HepG2 (cell line): ENCODE measurements at regions not wholly inside any gene's neighbourhood (a gene's known extent, or its start where the extent isn't known, plus 50 kb on each side); places are given as distances from the start of the nearest gene placed in this dataset.

ENCODE experiments used
- ATAC-seq: fragments of 200-7000 bp; cut with Tn5 transposase; 3 replicates; pipeline ENCODE4 v1.9.1; 2020; ENCODE audit warnings: mild to moderate bottlenecking, moderate library complexity
- BruUV-seq: library from RNA; stranded (reverse); fragments of 400-500 nt; replicated peaks from 2 replicates; lab custom pipeline; 2021; lab: Mats Ljungman, UMichigan
- CTCF ChIA-PET: fragments of 300-600 bp; formaldehyde crosslinking; extraction: SDS; loops from one replicate; lab custom pipeline; 2021; ENCODE audit warnings: low total read pairs, inconsistent platforms, low intra/inter-chr PET ratio; lab: Yijun Ruan, JAX
- POLR2A ChIA-PET: fragments of 350-600 bp; sonication (Branson Sonifier 250); formaldehyde crosslinking; loops from one replicate; lab custom pipeline; 2020; ENCODE audit warnings: antibody characterized with exemption, inconsistent platforms; lab: Yijun Ruan, JAX
- DNase-seq: peaks from one replicate; pipeline ENCODE4 v3.0.0-alpha.2; 2015; ENCODE audit warnings: low spot score
- FAIRE-seq: peaks from 3 replicates; lab custom pipeline; 2011; peaks lifted over from hg19 to GRCh38; lab: Jason Lieb, UNC
- H2AFZ ChIP-seq: one replicate; pipeline ENCODE4 v1.6.1; 2011; ENCODE audit warnings: low read length, inconsistent platforms
- H3K27ac ChIP-seq: fragments of 300-600 bp; 3 replicates; pipeline ENCODE4 v1.8.0; 2011; ENCODE audit warnings: mixed run types, mild to moderate bottlenecking, mixed read lengths, low read length, inconsistent platforms; ENCODE audit not compliant: insufficient read depth; ENCODE audit errors: extremely low read length
- H3K27me3 ChIP-seq, 2 experiments: fragments of 200-600 bp in 1 of 2; 2 replicates in 1 of 2; 3 replicates in 1 of 2; pipeline versions ENCODE4 v1.6.0 to v1.8.0; 2011; ENCODE audit warnings: low read length in 2 of 2, mild to moderate bottlenecking in 2 of 2, moderate library complexity in 2 of 2, inconsistent platforms in 1 of 2; ENCODE audit not compliant: insufficient read depth in 2 of 2, control insufficient read depth in 1 of 2
- H3K36me3 ChIP-seq, 2 experiments: fragments of 200-600 bp in 1 of 2; replicated peaks in 1 of 2; 2 replicates in 1 of 2; 3 replicates in 1 of 2; pipeline versions ENCODE4 v1.5.1 to v1.8.0; 2011; ENCODE audit warnings: low read length in 2 of 2, inconsistent platforms in 1 of 2; ENCODE audit not compliant: insufficient read depth in 2 of 2, control insufficient read depth in 1 of 2
- H3K4me1 ChIP-seq: 2 replicates; pipeline ENCODE4 v1.5.1; 2012; ENCODE audit warnings: low read length, inconsistent platforms; ENCODE audit not compliant: insufficient read depth
- H3K4me2 ChIP-seq: 2 replicates; pipeline ENCODE4 v1.6.0; 2011; ENCODE audit warnings: low read depth, low read length, inconsistent platforms
- H3K4me3 ChIP-seq, 3 experiments: fragments of 200-600 bp in 1 of 3; sonication (generic), shearing (Covaris generic) in 1 of 3; replicated peaks in 1 of 3; 2 replicates each; pipeline ENCODE4 v1.5.1; 2011 to 2016; ENCODE audit warnings: low read length in 3 of 3, inconsistent platforms in 2 of 3, low read depth in 2 of 3, mild to moderate bottlenecking in 2 of 3, control low read depth in 1 of 3, mixed read lengths in 1 of 3; ENCODE audit not compliant: insufficient read depth in 1 of 3
- H3K79me2 ChIP-seq: one replicate; pipeline ENCODE4 v1.6.1; 2011; ENCODE audit warnings: low read length, inconsistent platforms; ENCODE audit not compliant: insufficient read depth
- H3K9ac ChIP-seq: 2 replicates; pipeline ENCODE4 v1.6.0; 2011; ENCODE audit warnings: mild to moderate bottlenecking, low read depth, low read length, inconsistent platforms; ENCODE audit not compliant: insufficient read depth
- H3K9me3 ChIP-seq: 2 replicates; pipeline ENCODE4 v1.5.1; 2012; ENCODE audit warnings: mild to moderate bottlenecking, low read length
- H4K20me1 ChIP-seq: 2 replicates; pipeline ENCODE4 v1.6.0; 2011; ENCODE audit warnings: inconsistent platforms, mild to moderate bottlenecking, low read length, moderate library complexity; ENCODE audit not compliant: insufficient read depth
- NPAS2 ChIP-seq: sonication (generic); formaldehyde crosslinking; IDR thresholded peaks from 2 replicates; pipeline ENCODE4 v1.8.0; 2022; ENCODE audit warnings: mild to moderate bottlenecking, missing genetic modification reagents, borderline replicate concordance
- PREB ChIP-seq: sonication (generic); formaldehyde crosslinking; IDR thresholded peaks from 2 replicates; pipeline ENCODE4 v1.4.0; 2020; ENCODE audit warnings: missing genetic modification reagents
- RBFOX2 ChIP-seq: fragments of 200-400 bp; formaldehyde crosslinking; IDR thresholded peaks from 2 replicates; pipeline ENCODE4 v1.6.1; 2017; ENCODE audit warnings: low read depth, mild to moderate bottlenecking, low read length
- RFX1 ChIP-seq: fragments of 450-650 bp; IDR thresholded peaks from 2 replicates; pipeline ENCODE4 v1.6.1; 2017
- TGIF2 ChIP-seq: IDR thresholded peaks from 2 replicates; pipeline ENCODE4 v1.6.1; 2016; ENCODE audit warnings: control low read depth, missing compliant biosample characterization
- ZBTB42 ChIP-seq: sonication (generic); formaldehyde crosslinking; IDR thresholded peaks from 2 replicates; pipeline ENCODE4 v1.5.0; 2020; ENCODE audit warnings: mild to moderate bottlenecking, missing genetic modification reagents
- ZFAT ChIP-seq: sonication (generic); formaldehyde crosslinking; conservative IDR thresholded peaks from 2 replicates; pipeline ENCODE4 v1.8.1; 2023; ENCODE audit warnings: missing genetic modification reagents, inconsistent platforms
- ZFP41 ChIP-seq: sonication (generic); formaldehyde crosslinking; IDR thresholded peaks from 2 replicates; pipeline ENCODE4 v1.4.0; 2020; ENCODE audit warnings: mild to moderate bottlenecking, missing genetic modification reagents, borderline replicate concordance
- ZHX2 ChIP-seq, 2 experiments: sonication (generic) in 1 of 2; formaldehyde crosslinking in 1 of 2; IDR thresholded peaks; 2 replicates each; pipeline versions ENCODE4 v1.6.1 to v1.9.0; 2014 to 2022; ENCODE audit warnings: antibody characterized with exemption in 1 of 2, borderline replicate concordance in 1 of 2, inconsistent platforms in 1 of 2, low read depth in 1 of 2, missing genetic modification reagents in 1 of 2
- ZNF530 ChIP-seq: sonication (generic); formaldehyde crosslinking; IDR thresholded peaks from 2 replicates; pipeline ENCODE4 v1.5.0; 2020; ENCODE audit warnings: low read depth, mild to moderate bottlenecking, missing genetic modification reagents
- ZNF557 ChIP-seq: sonication (generic); formaldehyde crosslinking; IDR thresholded peaks from 2 replicates; pipeline ENCODE4 v1.4.0; 2020; ENCODE audit warnings: missing genetic modification reagents
- ZNF652 ChIP-seq: IDR thresholded peaks from 2 replicates; pipeline ENCODE4 v1.6.1; 2016; ENCODE audit warnings: low read depth, borderline replicate concordance
- ZSCAN29 ChIP-seq: sonication (generic); formaldehyde crosslinking; conservative IDR thresholded peaks from 2 replicates; pipeline ENCODE4 v1.4.0; 2020; ENCODE audit warnings: mild to moderate bottlenecking, missing genetic modification reagents
- WGBS: methylation state at CpG from one replicate; pipeline ENCODE4 v1.1.6; 2017; ENCODE audit warnings: low lambda C conversion rate; 5-methylcytosine and 5-hydroxymethylcytosine counted together
- in situ Hi-C: cut with HindIII; loops from 2 replicates; pipeline ENCODE4 v1.10.0; 2017; ENCODE audit warnings: low pct_unique_long_range_greater_than_20kb; ENCODE audit not compliant: extremely low pct_ligation_motif_present
- intact Hi-C: fragments of 100-400 bp; cut with micrococcal nuclease; formaldehyde crosslinking; loops from one replicate; pipeline ENCODE4 v1.10.0; 2022; ENCODE audit not compliant: unreplicated experiment
- TF ChIP-seq, protein P1 (sequence below): sonication (generic); formaldehyde crosslinking; IDR thresholded peaks from 2 replicates; pipeline ENCODE4 v1.9.0; 2022; ENCODE audit warnings: missing genetic modification reagents, mild to moderate bottlenecking, borderline replicate concordance
- TF ChIP-seq, protein P2 (sequence below): sonication (generic); formaldehyde crosslinking; IDR thresholded peaks from 2 replicates; pipeline ENCODE4 v1.4.0; 2020; ENCODE audit warnings: missing genetic modification reagents

DNA sequence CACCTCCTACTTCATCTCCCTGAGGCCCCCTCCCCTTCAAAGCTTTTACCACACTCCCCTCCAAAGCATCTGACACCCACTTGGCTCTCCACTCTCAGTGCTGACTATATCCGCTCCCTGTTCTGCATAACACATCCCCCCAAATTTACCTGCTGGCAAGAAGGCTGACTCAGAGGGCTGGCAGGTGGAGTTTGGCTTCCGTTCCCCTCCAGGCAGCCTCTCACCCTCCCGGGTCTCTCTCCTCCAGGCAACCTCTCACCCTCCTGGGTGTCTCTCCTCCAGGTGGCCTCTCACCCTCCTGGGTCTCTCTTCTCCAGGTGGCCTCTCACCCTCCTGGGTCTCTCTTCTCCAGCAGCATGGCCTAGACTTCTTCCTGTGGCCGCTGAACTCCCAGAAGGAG, 562.1 kb downstream of the NPHP4 start:
- FAIRE-seq = no peak
- DNase-seq = no peak
- ChIA-PET POLR2A (no interaction called here), CTCF (no interaction called here)
- Histone ChIP-seq H3K9ac (no peak overlapping the region), H3K9me3 (no peaks in the 10 kb centered on the region), H3K36me3 (no peaks in the 10 kb centered on the region), H3K4me2 (no peak overlapping the region), H3K79me2 (no peaks in the 10 kb centered on the region), H2AFZ (no peak overlapping the region), H4K20me1 (no peaks in the 10 kb centered on the region), H3K27ac (no peak overlapping the region), H3K4me3 (no peak overlapping the region), H3K4me1 (peaks cover 10% of the 10 kb centered on the region), H3K27me3 (peaks cover 5 to 82% of the 10 kb centered on the region in 2 experiments; a peak in 4 of 5 replicates)
- BruUV-seq = no TSS peak
- 14% methylated on average over 4 of the region's 4 CpGs for WGBS
- intact Hi-C loops = no loop called here
- in situ Hi-C loops = no loop called here
- ATAC-seq = no peak
- TF ChIP-seq, protein P1, sequence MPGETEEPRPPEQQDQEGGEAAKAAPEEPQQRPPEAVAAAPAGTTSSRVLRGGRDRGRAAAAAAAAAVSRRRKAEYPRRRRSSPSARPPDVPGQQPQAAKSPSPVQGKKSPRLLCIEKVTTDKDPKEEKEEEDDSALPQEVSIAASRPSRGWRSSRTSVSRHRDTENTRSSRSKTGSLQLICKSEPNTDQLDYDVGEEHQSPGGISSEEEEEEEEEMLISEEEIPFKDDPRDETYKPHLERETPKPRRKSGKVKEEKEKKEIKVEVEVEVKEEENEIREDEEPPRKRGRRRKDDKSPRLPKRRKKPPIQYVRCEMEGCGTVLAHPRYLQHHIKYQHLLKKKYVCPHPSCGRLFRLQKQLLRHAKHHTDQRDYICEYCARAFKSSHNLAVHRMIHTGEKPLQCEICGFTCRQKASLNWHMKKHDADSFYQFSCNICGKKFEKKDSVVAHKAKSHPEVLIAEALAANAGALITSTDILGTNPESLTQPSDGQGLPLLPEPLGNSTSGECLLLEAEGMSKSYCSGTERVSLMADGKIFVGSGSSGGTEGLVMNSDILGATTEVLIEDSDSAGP (CRISPR knock-in tag) = no peak
- TF ChIP-seq RFX1 (no peak), TGIF2 (CRISPR knock-in tag) (no peak), ZNF652 (CRISPR knock-in tag) (no peak), RBFOX2 (no peak), ZFAT (CRISPR knock-in tag) (no peak), ZSCAN29 (CRISPR knock-in tag) (no peak), ZHX2 (IDR thresholded peaks at IDR 0.05; ENCODE audit: low read depth) (no peak), ZHX2 (CRISPR knock-in tag; IDR thresholded peaks at IDR 0.05; ENCODE audit: borderline replicate concordance) (no peak), ZNF530 (no peak), ZBTB42 (CRISPR knock-in tag) (no peak), NPAS2 (no peak), ZNF557 (no peak), PREB (CRISPR knock-in tag) (no peak), ZFP41 (CRISPR knock-in tag) (no peak)
- TF ChIP-seq, protein P2, sequence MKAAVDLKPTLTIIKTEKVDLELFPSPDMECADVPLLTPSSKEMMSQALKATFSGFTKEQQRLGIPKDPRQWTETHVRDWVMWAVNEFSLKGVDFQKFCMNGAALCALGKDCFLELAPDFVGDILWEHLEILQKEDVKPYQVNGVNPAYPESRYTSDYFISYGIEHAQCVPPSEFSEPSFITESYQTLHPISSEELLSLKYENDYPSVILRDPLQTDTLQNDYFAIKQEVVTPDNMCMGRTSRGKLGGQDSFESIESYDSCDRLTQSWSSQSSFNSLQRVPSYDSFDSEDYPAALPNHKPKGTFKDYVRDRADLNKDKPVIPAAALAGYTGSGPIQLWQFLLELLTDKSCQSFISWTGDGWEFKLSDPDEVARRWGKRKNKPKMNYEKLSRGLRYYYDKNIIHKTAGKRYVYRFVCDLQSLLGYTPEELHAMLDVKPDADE (CRISPR knock-in tag) = no peak
